ENCODE measurements at regions not wholly inside any gene's neighbourhood (a gene's known extent, or its start where the extent isn't known, plus 50 kb on each side); places are given as distances from the start of the nearest gene placed in this dataset.

DNA sequence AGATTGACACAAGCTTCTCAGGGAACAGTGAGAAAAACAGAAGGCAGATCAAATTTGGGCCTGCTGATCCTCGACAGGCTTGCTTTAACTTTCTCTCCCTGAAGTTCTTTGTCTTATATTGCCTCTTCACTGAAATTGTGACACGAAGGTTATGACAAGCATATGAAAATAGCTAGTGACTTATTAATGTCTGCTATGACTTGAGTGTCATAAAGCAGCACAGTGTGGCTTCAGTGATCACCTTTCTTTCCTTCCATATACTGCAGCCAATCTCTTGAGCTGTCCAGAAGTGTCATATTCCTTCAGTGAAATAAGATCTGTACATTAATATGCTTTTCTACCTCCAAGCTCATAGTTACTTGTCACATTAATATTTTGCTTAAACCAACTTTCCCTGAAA is 870.2 kb downstream of the C4orf33 start:
- intact Hi-C loops (cut with DNase I; ENCODE audit: low total_unique reads) = no loop called here
- no peak for DNase-seq
- H3K4me3 ChIP-seq = no peak overlapping the region
- no peaks in the 10 kb centered on the region for H3K27me3 ChIP-seq
- TF ChIP-seq, protein P1, sequence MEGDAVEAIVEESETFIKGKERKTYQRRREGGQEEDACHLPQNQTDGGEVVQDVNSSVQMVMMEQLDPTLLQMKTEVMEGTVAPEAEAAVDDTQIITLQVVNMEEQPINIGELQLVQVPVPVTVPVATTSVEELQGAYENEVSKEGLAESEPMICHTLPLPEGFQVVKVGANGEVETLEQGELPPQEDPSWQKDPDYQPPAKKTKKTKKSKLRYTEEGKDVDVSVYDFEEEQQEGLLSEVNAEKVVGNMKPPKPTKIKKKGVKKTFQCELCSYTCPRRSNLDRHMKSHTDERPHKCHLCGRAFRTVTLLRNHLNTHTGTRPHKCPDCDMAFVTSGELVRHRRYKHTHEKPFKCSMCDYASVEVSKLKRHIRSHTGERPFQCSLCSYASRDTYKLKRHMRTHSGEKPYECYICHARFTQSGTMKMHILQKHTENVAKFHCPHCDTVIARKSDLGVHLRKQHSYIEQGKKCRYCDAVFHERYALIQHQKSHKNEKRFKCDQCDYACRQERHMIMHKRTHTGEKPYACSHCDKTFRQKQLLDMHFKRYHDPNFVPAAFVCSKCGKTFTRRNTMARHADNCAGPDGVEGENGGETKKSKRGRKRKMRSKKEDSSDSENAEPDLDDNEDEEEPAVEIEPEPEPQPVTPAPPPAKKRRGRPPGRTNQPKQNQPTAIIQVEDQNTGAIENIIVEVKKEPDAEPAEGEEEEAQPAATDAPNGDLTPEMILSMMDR (IDR thresholded peaks at IDR 0.05) = no peak
- H3K27ac ChIP-seq = no peak overlapping the region
- no peaks in the 10 kb centered on the region for H3K36me3 ChIP-seq
- H3K4me1 ChIP-seq = no peaks in the 10 kb centered on the region
- peaks cover 0 to 8% (median 0%) of the 10 kb centered on the region in 3 donors for H3K9me3 ChIP-seq

- Histone ChIP-seq H3K4me3 (no peak overlapping the region), H3K27ac (no peak overlapping the region), H3K36me3 (no peaks in the 10 kb centered on the region), H3K9me3 (peaks cover 0 to 8% (median 0%) of the 10 kb centered on the region in 3 donors), H3K4me1 (no peaks in the 10 kb centered on the region), H3K27me3 (no peaks in the 10 kb centered on the region)
- TF ChIP-seq, protein P1 (IDR thresholded peaks at IDR 0.05) = no peak
- DNase-seq = no peak
- intact Hi-C loops (cut with DNase I; ENCODE audit: low total_unique reads) = no loop called here
Observed at GRCh38 chr4:129968366-129968765, 872.4 kb downstream of the C4orf33 start.

DNA sequence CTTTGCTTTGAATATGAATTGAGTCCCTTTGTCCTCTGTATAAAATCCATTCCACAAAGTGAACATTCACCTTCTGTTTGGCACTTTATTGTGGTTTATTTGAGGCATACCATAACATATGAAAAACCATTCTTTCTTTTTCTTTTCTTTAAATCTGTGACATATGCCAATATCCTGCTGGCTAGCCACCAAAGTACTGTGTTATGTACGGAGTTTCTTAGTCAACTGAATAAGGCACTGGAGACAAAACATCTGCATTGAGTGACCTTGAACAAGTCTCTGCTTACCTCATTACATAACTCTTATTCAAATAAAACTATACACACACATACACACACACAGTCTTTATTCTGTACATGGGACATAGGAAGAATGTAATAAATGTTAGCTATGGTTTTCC is 872.8 kb downstream of the C4orf33 start:
- DNase-seq = no peak
- intact Hi-C loops (cut with DNase I; ENCODE audit: low total_unique reads) = no loop called here
- Histone ChIP-seq H3K27me3 (no peaks in the 10 kb centered on the region), H3K9me3 (peaks cover 0 to 8% (median 0%) of the 10 kb centered on the region in 3 donors), H3K4me1 (no peaks in the 10 kb centered on the region), H3K4me3 (no peak overlapping the region), H3K36me3 (no peaks in the 10 kb centered on the region), H3K27ac (no peak overlapping the region)
- TF ChIP-seq, protein P1 (IDR thresholded peaks at IDR 0.05) = no peak

- Histone ChIP-seq H3K9me3 (peaks cover 0 to 8% (median 0%) of the 10 kb centered on the region in 3 donors), H3K27me3 (no peaks in the 10 kb centered on the region), H3K36me3 (no peaks in the 10 kb centered on the region), H3K27ac (no peak overlapping the region), H3K4me3 (no peak overlapping the region), H3K4me1 (no peaks in the 10 kb centered on the region)
- intact Hi-C loops (cut with DNase I; ENCODE audit: low total_unique reads) = no loop called here
- no peak for DNase-seq
- TF ChIP-seq, protein P1 (IDR thresholded peaks at IDR 0.05) = no peak
Observed at GRCh38 chr4:129970801-129971200, 874.8 kb downstream of the C4orf33 start.

GRCh38 chr4:129971419-129971818 is 875.5 kb downstream of the C4orf33 start:
- TF ChIP-seq, protein P1 (IDR thresholded peaks at IDR 0.05) = no peak
- DNase-seq = no peak
- Histone ChIP-seq H3K9me3 (peaks cover 0 to 8% (median 0%) of the 10 kb centered on the region in 3 donors), H3K4me3 (no peak overlapping the region), H3K27ac (no peak overlapping the region), H3K36me3 (no peaks in the 10 kb centered on the region), H3K4me1 (no peaks in the 10 kb centered on the region), H3K27me3 (no peaks in the 10 kb centered on the region)
- intact Hi-C loops (cut with DNase I; ENCODE audit: low total_unique reads) = no loop called here

DNA sequence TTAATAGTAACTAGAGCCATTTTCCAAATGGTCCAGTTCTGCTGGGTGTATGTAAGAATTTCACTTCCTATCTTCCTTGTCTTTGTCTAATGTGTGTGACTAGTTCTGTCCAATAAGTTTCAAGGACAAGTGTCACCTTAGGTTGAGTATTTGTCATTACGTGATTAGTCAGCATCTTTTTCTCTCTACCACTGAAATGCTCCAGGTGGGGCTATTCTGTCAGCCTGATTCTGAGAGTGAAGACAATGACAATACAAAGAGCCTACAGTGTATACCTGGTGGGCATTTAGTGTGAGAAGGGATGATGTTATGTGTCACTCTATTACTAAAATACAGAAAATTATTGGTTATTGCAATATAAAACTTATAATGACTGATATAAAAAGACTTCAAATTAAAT is 876.3 kb downstream of the C4orf33 start:
- intact Hi-C loops (cut with DNase I; ENCODE audit: low total_unique reads) = no loop called here
- Histone ChIP-seq H3K27ac (no peak overlapping the region), H3K4me3 (no peak overlapping the region), H3K36me3 (no peaks in the 10 kb centered on the region), H3K4me1 (no peaks in the 10 kb centered on the region), H3K9me3 (peaks cover 0 to 8% (median 0%) of the 10 kb centered on the region in 3 donors), H3K27me3 (no peaks in the 10 kb centered on the region)
- TF ChIP-seq, protein P1 (IDR thresholded peaks at IDR 0.05) = no peak
- DNase-seq = no peak
